ENCODE measurements at regions not wholly inside any gene's neighbourhood (a gene's known extent, or its start where the extent isn't known, plus 50 kb on each side); places are given as distances from the start of the nearest gene placed in this dataset.
"Not testable (repeated sequence)": the region's sequence is repeated elsewhere in the genome, so short reads cannot be mapped to it uniquely, and the experiment has no call there.

- no peak for DNase-seq (ENCODE audit: low spot score)
Measured at GRCh38 chr2:4992226-4992625, 700.0 kb upstream of the SOX11 start.

GRCh38 chr2:4995466-4995865 lies 696.7 kb upstream of the SOX11 start:
- no peak for DNase-seq (ENCODE audit: low spot score)

- DNase-seq (ENCODE audit: low spot score), result no peak
Measured at GRCh38 chr2:5007596-5007995, 684.6 kb upstream of the SOX11 start.

- no peak for DNase-seq (ENCODE audit: low spot score)
Measured at GRCh38 chr2:5019324-5019723, 672.9 kb upstream of the SOX11 start.

- DNase-seq (ENCODE audit: low spot score), result no peak
Measured at GRCh38 chr2:5020116-5020875, 671.9 kb upstream of the SOX11 start.

- DNase-seq (ENCODE audit: low spot score), result no peak
Measured at GRCh38 chr2:5021136-5021535, 671.0 kb upstream of the SOX11 start.

GRCh38 chr2:5022061-5022460 lies 670.1 kb upstream of the SOX11 start:
- no peak for DNase-seq (ENCODE audit: low spot score)

GRCh38 chr2:5022708-5023635 lies 669.2 kb upstream of the SOX11 start:
- not testable (repeated sequence) for DNase-seq (ENCODE audit: low spot score)

- no peak for DNase-seq (ENCODE audit: low spot score)
Measured at GRCh38 chr2:5026571-5027234, 665.5 kb upstream of the SOX11 start.

GRCh38 chr2:5035057-5035488 lies 657.1 kb upstream of the SOX11 start:
- DNase-seq (ENCODE audit: low spot score), result no peak

GRCh38 chr2:5036256-5036655 lies 655.9 kb upstream of the SOX11 start:
- DNase-seq (ENCODE audit: low spot score), result no peak

GRCh38 chr2:5039241-5039975 lies 652.8 kb upstream of the SOX11 start:
- DNase-seq (ENCODE audit: low spot score), result no peak

GRCh38 chr2:5040571-5040970 lies 651.6 kb upstream of the SOX11 start:
- no peak for DNase-seq (ENCODE audit: low spot score)

GRCh38 chr2:5041501-5041900 lies 650.7 kb upstream of the SOX11 start:
- DNase-seq (ENCODE audit: low spot score), result no peak

- DNase-seq (ENCODE audit: low spot score), result no peak
Measured at GRCh38 chr2:5042666-5043440, 649.3 kb upstream of the SOX11 start.

- no peak for DNase-seq (ENCODE audit: low spot score)
Measured at GRCh38 chr2:5051300-5051699, 640.9 kb upstream of the SOX11 start.

GRCh38 chr2:5052905-5053304 lies 639.3 kb upstream of the SOX11 start:
- DNase-seq (ENCODE audit: low spot score), result no peak

GRCh38 chr2:5057891-5058351 lies 634.3 kb upstream of the SOX11 start:
- DNase-seq (ENCODE audit: low spot score), result no peak

GRCh38 chr2:5060956-5061355 lies 631.2 kb upstream of the SOX11 start:
- no peak for DNase-seq (ENCODE audit: low spot score)

GRCh38 chr2:5064687-5065086 lies 627.5 kb upstream of the SOX11 start:
- no peak for DNase-seq (ENCODE audit: low spot score)

GRCh38 chr2:5067816-5068215 lies 624.4 kb upstream of the SOX11 start:
- no peak for DNase-seq (ENCODE audit: low spot score)

All from HuH-7 (cell line).